ENCODE measurements at regions not wholly inside any gene's neighbourhood (a gene's known extent, or its start where the extent isn't known, plus 50 kb on each side); places are given as distances from the start of the nearest gene placed in this dataset.

DNA sequence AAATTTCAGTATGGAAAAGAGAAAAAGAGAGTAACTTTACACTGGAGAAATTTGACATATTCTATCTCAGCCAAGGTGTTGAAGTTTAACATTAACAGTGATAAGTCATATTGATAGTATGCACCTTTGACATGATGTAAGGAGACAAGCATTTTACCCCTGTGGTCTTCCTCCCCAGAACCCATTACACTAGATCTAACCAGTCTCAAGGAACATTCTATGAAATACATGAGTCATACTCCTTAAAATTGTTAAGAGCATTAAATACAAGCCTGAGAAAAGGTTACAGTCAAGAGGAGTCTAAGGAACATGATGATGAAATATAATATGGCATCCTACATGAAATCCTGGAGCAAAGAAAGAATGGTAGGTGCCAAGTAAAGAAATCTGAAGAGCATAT is 1151.3 kb upstream of the IGFBP7 start:
- TF ChIP-seq TAF1 (IDR thresholded peaks at IDR 0.05; ENCODE audit: borderline replicate concordance, low read depth, low read length) (no peak), GABPA (IDR thresholded peaks at IDR 0.05; ENCODE audit: low read depth) (no peak), RFX5 (IDR thresholded peaks at IDR 0.05; ENCODE audit: low read length) (no peak), USF1 (IDR thresholded peaks at IDR 0.05; ENCODE audit: borderline replicate concordance, low read depth) (no peak)

All from SK-N-SH (cell line).